ENCODE measurements at regions not wholly inside any gene's neighbourhood (a gene's known extent, or its start where the extent isn't known, plus 50 kb on each side); places are given as distances from the start of the nearest gene placed in this dataset.
"Not testable (repeated sequence)": the region's sequence is repeated elsewhere in the genome, so short reads cannot be mapped to it uniquely, and the experiment has no call there.

GRCh38 chr5:89187883-89188465 is 305.0 kb upstream of the MEF2C start:
- DNase-seq: no peak

GRCh38 chr5:89187268-89187667 is 304.3 kb upstream of the MEF2C start:
- no peak for DNase-seq

- no peak for DNase-seq
Measured at GRCh38 chr5:89181546-89181945, 298.6 kb upstream of the MEF2C start.

GRCh38 chr5:89179731-89180130 is 296.7 kb upstream of the MEF2C start:
- DNase-seq: no peak

GRCh38 chr5:89178541-89178940 is 295.6 kb upstream of the MEF2C start:
- no peak for DNase-seq

- no peak for DNase-seq
Measured at GRCh38 chr5:89173528-89173927, 290.5 kb upstream of the MEF2C start.

- DNase-seq: no peak
Measured at GRCh38 chr5:89168766-89169165, 285.8 kb upstream of the MEF2C start.

GRCh38 chr5:89164703-89165102 is 281.7 kb upstream of the MEF2C start:
- DNase-seq: not testable (repeated sequence)

- no peak for DNase-seq
Measured at GRCh38 chr5:89156226-89156625, 273.2 kb upstream of the MEF2C start.

GRCh38 chr5:89147031-89147430 is 264.0 kb upstream of the MEF2C start:
- no peak for DNase-seq

- no peak for DNase-seq
Measured at GRCh38 chr5:89137148-89137547, 254.2 kb upstream of the MEF2C start.

GRCh38 chr5:89133975-89134374 is 251.0 kb upstream of the MEF2C start:
- DNase-seq: no peak

GRCh38 chr5:89133129-89133528 is 250.1 kb upstream of the MEF2C start:
- no peak for DNase-seq

- DNase-seq: no peak
Measured at GRCh38 chr5:89130851-89131250, 247.9 kb upstream of the MEF2C start.

GRCh38 chr5:89129941-89130340 is 247.0 kb upstream of the MEF2C start:
- DNase-seq: no peak

GRCh38 chr5:89128906-89129625 is 246.1 kb upstream of the MEF2C start:
- DNase-seq: no peak

- no peak for DNase-seq
Measured at GRCh38 chr5:89128092-89128491, 245.1 kb upstream of the MEF2C start.

- no peak for DNase-seq
Measured at GRCh38 chr5:89127191-89127590, 244.2 kb upstream of the MEF2C start.

GRCh38 chr5:89125372-89125771 is 242.4 kb upstream of the MEF2C start:
- DNase-seq: no peak

- no peak for DNase-seq
Measured at GRCh38 chr5:89123581-89123980, 240.6 kb upstream of the MEF2C start.

GRCh38 chr5:89120719-89121118 is 237.7 kb upstream of the MEF2C start:
- DNase-seq: no peak

GRCh38 chr5:89117124-89117644 is 234.2 kb upstream of the MEF2C start:
- DNase-seq: no peak

- DNase-seq: no peak
Measured at GRCh38 chr5:89110916-89111646, 228.1 kb upstream of the MEF2C start.

GRCh38 chr5:89106480-89106879 is 223.5 kb upstream of the MEF2C start:
- no peak for DNase-seq
